ENCODE measurements at regions not wholly inside any gene's neighbourhood (a gene's known extent, or its start where the extent isn't known, plus 50 kb on each side); places are given as distances from the start of the nearest gene placed in this dataset.

- peak overlapping the region in 1 of 2 experiments; percentile 44; a peak in 2 of 4 replicates for H4K8ac ChIP-seq (ENCODE audit: low read depth in 2 of 2, low read length in 2 of 2)
- no peak overlapping the region for H2AFZ ChIP-seq (replicated peaks; ENCODE audit: low read length, poor library complexity)
- no peaks in the 10 kb centered on the region for H3K27me3 ChIP-seq (ENCODE audit: control insufficient read depth, insufficient read depth, low read length)
- H3K9ac ChIP-seq (ENCODE audit: low read depth, low read length), result no peak overlapping the region
- peak overlapping the region; percentile 51; the same call in 1 of the 2 replicates for H3K14ac ChIP-seq (replicated peaks; ENCODE audit: low read depth, low read length)
- ATAC-seq (ENCODE audit: low read depth) (peak; percentile 82), DNase-seq (peak; percentile 92)
- in situ Hi-C loops (cut with MboI; ENCODE audit: low sequenced_read_pairs) (no loop called here), intact Hi-C loops (cut with micrococcal nuclease) (no loop called here), dilution Hi-C loops (cut with HindIII; ENCODE audit: low sequenced_read_pairs, unreplicated experiment) (no loop called here)
- H3K4ac ChIP-seq (ENCODE audit: low read depth, low read length), result peak overlapping the region; percentile 53; the same call in 1 of the 2 replicates
- H4K20me1 ChIP-seq (ENCODE audit: insufficient read depth, low read length), result no peaks in the 10 kb centered on the region
- H3K9me1 ChIP-seq (ENCODE audit: insufficient read depth, low read length), result no peaks in the 10 kb centered on the region
- peak overlapping the region; percentile 48; the same call in 1 of the 2 replicates for H3K4me2 ChIP-seq (ENCODE audit: low read depth, low read length)
- no peaks in the 10 kb centered on the region for H3K36me3 ChIP-seq (ENCODE audit: control insufficient read depth, insufficient read depth, low read length)
- H2BK120ac ChIP-seq (ENCODE audit: low read depth, low read length), result peak overlapping the region; percentile 78; the same call in 1 of the 2 replicates
- no TSS peak for BruUV-seq (replicated peaks)
- H3K4me3 ChIP-seq (ENCODE audit: insufficient read depth, low read depth, low read length), result no peak overlapping the region
- peak overlapping the region; percentile 54; the same call in 1 of the 2 replicates for H2BK20ac ChIP-seq (ENCODE audit: low read depth, low read length)
- peak overlapping the region; percentile 77; the same call in 1 of the 2 replicates for H3K18ac ChIP-seq (ENCODE audit: low read depth, low read length)
- no peaks in the 10 kb centered on the region for H3K9me3 ChIP-seq (ENCODE audit: control insufficient read depth, insufficient read depth, low read length)
- no peaks in the 10 kb centered on the region; the same call in 1 of the 2 replicates for H3K4me1 ChIP-seq (ENCODE audit: control insufficient read depth, insufficient read depth, low read length)
- no CpG with 5 or more reads among the region's 2 CpGs for WGBS, 2 experiments (ENCODE audit: extremely low coverage in 2 of 2, insufficient read length in 1 of 2)
- no peak overlapping the region for H2AK9ac ChIP-seq (replicated peaks; ENCODE audit: low read depth, low read length, poor library complexity)
- no peak overlapping the region for H3K27ac ChIP-seq (ENCODE audit: insufficient read depth, low read length)
- peak overlapping the region; percentile 29; the same call in 1 of the 2 replicates for H4K91ac ChIP-seq (ENCODE audit: insufficient read depth, low read depth, low read length)
- H2BK5ac ChIP-seq (ENCODE audit: low read depth, low read length, poor library complexity, severe bottlenecking), result peak overlapping the region; percentile 56
- no peaks in the 10 kb centered on the region for H3K79me1 ChIP-seq (ENCODE audit: low read depth in 1 of 2, low read length in 2 of 2)
- no peak for TF ChIP-seq CHD1 (IDR thresholded peaks at IDR 0.05; ENCODE audit: low read depth, low read length)
- TF ChIP-seq CEBPB (IDR thresholded peaks at IDR 0.05; ENCODE audit: low read depth, low read length), result peak; percentile 91
- H2BK15ac ChIP-seq (ENCODE audit: low read depth, low read length), result no peak overlapping the region
- no peak overlapping the region; the same call in 1 of the 2 replicates for H3K56ac ChIP-seq (ENCODE audit: extremely low read depth, insufficient read depth, low read length)
- POLR2A ChIA-PET (ENCODE audit: unreplicated experiment), result no interaction called here
- H4K5ac ChIP-seq (ENCODE audit: low read depth, low read length), result no peak overlapping the region; the same call in 1 of the 2 replicates
- H2AK5ac ChIP-seq (ENCODE audit: low read depth, low read length), result no peak overlapping the region
- no peak overlapping the region for H3K23ac ChIP-seq (ENCODE audit: low read depth, low read length)
- CTCF ChIA-PET, result interaction anchor here (0.6 kb wide), 2 partner anchors 164 to 172 kb away, joined by 3 to 4 read pairs; no protein-coding TSS in a partner anchor
These were observed 122.3 kb downstream of the PPP1R3A start for GRCh38 chr7:113796557-113796956.

Measured in IMR-90 (cell line).